Choroid plexus epithelial cell (primary cell): ENCODE measurements at regions not wholly inside any gene's neighbourhood (a gene's known extent, or its start where the extent isn't known, plus 50 kb on each side); places are given as distances from the start of the nearest gene placed in this dataset.
A peak's percentile ranks its signal among the peaks of the same experiment; 100 is the strongest.

Source experiments
- DNase-seq: peaks from one replicate; pipeline ENCODE4 v3.0.0-alpha.2; 2010; ENCODE audit warnings: low read depth
- H3K4me3 ChIP-seq: 2 replicates; pipeline ENCODE4 v1.5.1; 2011; ENCODE audit warnings: low read depth, mild to moderate bottlenecking, control low read depth, low read length, moderate library complexity
- TF ChIP-seq, protein P1 (sequence below): conservative IDR thresholded peaks from 2 replicates; pipeline ENCODE4 v1.5.1; 2011; ENCODE audit warnings: low read depth, mild to moderate bottlenecking, control low read depth, inconsistent platforms, low read length, moderate library complexity

DNA sequence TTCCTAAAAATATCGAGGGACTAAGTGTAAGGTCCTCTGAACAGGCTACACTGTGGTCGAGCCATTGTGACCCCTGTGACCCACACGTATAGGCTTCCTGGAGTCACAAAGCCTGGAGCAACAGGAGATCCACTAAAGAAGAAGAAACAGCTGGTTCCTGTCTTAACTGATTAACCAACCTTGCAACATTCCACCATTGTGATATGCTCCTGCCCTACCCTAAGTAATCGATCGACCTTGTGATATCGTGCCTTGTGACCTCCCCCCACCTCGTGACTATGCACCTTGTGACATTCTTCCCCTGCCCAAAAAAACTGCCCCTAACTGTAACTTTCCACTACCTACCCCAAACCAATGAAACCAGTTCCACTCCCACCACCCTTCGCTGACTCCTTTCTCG, 304.6 kb upstream of the FAM78B start:
- no peak for DNase-seq
- no peak overlapping the region for H3K4me3 ChIP-seq
- TF ChIP-seq, protein P1, sequence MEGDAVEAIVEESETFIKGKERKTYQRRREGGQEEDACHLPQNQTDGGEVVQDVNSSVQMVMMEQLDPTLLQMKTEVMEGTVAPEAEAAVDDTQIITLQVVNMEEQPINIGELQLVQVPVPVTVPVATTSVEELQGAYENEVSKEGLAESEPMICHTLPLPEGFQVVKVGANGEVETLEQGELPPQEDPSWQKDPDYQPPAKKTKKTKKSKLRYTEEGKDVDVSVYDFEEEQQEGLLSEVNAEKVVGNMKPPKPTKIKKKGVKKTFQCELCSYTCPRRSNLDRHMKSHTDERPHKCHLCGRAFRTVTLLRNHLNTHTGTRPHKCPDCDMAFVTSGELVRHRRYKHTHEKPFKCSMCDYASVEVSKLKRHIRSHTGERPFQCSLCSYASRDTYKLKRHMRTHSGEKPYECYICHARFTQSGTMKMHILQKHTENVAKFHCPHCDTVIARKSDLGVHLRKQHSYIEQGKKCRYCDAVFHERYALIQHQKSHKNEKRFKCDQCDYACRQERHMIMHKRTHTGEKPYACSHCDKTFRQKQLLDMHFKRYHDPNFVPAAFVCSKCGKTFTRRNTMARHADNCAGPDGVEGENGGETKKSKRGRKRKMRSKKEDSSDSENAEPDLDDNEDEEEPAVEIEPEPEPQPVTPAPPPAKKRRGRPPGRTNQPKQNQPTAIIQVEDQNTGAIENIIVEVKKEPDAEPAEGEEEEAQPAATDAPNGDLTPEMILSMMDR: no peak

DNA sequence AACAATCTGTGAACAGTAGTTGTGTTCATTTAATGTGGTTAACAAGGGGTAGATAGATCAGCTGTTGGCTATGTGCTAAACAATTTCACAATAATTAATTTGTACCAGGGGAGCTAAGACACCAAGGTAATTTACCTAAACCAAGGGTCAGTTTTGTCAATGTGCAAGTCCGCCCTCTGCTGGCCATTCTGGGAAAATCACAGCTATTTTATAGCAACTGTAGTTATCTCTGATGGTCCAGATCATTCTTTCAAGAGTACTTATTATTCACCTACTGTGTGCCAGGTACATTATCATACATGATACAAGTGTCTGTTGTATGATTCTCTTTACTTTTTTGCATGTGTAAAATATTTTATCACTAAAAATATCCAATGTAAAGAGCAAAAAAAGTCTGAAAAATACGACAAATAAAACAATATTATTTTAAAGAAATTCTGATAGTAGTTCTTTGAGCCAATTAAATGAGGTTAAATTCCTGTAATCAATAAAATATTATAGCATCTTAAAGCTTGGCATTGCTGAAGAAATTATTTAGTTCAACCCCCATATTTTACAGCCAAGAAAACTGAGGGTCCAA, 312.3 kb upstream of the FAM78B start:
- no peak overlapping the region for H3K4me3 ChIP-seq
- peak; percentile 52 for DNase-seq
- TF ChIP-seq, protein P1: peak; percentile 82

DNA sequence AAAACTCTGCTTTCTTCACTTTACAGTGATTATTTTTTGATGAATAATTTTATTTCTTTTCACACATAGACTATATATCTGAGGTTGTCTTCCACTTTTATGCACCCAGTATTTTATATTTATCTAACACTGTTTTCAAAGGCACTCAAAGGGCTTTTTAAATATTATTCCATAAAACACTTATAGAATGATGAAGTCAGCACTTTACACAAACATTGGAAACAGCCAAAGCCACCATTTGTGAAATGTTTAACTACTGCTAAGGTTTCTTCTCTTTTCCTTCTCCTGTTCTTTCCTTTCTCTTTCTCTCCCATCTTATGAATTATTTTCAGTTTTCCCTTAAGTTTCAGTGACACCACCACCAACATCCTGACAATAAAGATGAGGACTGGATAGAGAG, 317.7 kb upstream of the FAM78B start:
- DNase-seq: no peak
- TF ChIP-seq, protein P1: no peak

DNA sequence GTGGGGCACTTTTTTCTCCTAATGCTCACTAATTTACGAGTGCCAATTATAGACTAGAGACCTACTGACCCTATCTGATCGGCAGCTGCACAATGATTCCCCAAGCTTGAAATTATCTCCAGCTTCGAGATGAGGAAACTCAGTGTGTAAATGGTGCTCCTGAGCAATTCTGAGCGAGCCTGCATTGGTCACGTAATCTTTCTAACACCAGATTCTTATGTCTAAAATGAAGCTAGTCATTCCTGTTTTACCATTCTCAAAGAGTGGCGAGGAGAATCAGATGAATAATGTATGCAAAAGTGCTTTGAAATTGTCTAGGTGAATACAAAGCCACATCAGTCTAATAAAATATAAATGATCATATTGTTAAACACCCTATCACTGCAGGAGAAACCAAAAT, 318.1 kb upstream of the FAM78B start:
- no peak overlapping the region for H3K4me3 ChIP-seq
- no peak for DNase-seq
- TF ChIP-seq, protein P1: no peak

More for the DNA sequence above, 317.7 kb upstream of the FAM78B start:
- no peak overlapping the region for H3K4me3 ChIP-seq

DNA sequence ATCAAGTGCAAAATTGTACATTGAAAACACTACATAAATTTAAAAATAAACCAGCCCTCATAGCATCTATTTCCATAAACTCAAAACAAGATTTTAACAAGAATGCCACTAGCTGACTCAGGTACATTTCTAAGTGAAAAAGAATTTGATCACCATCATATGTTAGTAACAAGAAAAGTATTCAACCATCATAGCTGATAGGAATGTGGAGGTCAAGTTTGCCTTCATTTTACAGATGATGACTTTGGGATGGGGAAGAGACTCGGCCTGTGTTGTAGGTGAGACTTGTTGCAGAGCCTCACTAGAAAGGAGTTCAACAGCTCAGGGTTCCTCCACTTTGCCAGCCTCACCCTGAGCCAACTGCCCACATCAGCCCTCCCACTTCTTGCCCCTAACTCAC, 318.8 kb upstream of the FAM78B start:
- H3K4me3 ChIP-seq: no peak overlapping the region
- DNase-seq: no peak
- TF ChIP-seq, protein P1: no peak

DNA sequence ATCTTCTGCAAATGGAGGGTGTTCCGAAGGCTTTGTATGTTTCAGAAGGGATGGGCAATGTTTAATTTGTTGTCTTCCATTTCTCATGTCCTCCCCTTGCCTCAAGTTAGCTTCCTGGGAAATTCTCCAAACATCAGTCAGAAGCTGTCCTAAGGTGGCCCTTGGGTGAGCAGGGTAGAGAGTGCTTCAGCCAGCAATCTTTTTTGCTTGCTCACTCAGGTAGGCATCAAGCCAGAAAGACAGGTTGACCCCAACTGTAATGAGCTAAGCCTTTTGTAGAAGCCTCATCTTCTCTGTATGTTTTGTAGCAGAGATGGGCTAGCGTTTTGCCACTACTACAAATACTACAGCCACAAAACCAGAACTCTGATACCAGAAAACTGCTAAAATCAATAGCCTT, 321.5 kb upstream of the FAM78B start:
- DNase-seq: no peak
- H3K4me3 ChIP-seq: no peak overlapping the region
- TF ChIP-seq, protein P1: no peak

DNA sequence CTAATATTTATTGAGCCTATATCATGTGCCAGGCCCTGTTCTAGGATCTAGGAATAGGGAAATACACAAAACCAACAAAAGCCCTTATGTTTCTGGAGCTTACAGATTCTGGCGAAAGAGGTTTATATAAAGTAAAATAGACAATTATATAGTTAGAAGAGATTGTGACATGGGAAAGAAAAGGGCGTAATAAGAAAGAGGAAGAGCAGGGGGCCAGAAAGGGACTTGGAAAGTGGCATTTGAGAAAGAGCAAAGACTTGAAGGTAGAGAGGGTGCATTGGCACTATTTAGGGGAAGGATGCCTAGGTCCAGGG, 322.5 kb upstream of the FAM78B start:
- no peak overlapping the region for H3K4me3 ChIP-seq
- TF ChIP-seq, protein P1: no peak
- DNase-seq: no peak
